ENCODE measurements at regions not wholly inside any gene's neighbourhood (a gene's known extent, or its start where the extent isn't known, plus 50 kb on each side); places are given as distances from the start of the nearest gene placed in this dataset.

GRCh38 chr16:7014756-7015155 is 317.9 kb upstream of the RBFOX1 start:
- no peak for TF ChIP-seq CTCF (IDR thresholded peaks at IDR 0.05; ENCODE audit: insufficient read depth, low read length, poor library complexity, severe bottlenecking)
- no peak for TF ChIP-seq EZH2phosphoT487 (conservative IDR thresholded peaks at IDR 0.05; ENCODE audit: low read length)

GRCh38 chr16:7013990-7014389 is 318.7 kb upstream of the RBFOX1 start:
- Histone ChIP-seq H3K9ac (ENCODE audit: low read length) (no peak overlapping the region), H3K27me3 (ENCODE audit: low read length) (no peaks in the 10 kb centered on the region), H3K79me2 (ENCODE audit: insufficient read depth, low read length) (no peaks in the 10 kb centered on the region), H3F3A (ENCODE audit: insufficient read depth) (no peaks in the 10 kb centered on the region), H3K4me3 (ENCODE audit: insufficient read depth, low read length, poor library complexity, severe bottlenecking) (no peak overlapping the region), H3K9me3 (ENCODE audit: insufficient read depth, low read length) (no peaks in the 10 kb centered on the region), H3K36me3 (ENCODE audit: low read length) (no peaks in the 10 kb centered on the region), H4K20me1 (ENCODE audit: low read depth, low read length) (no peaks in the 10 kb centered on the region), H3K27ac (ENCODE audit: low read depth, low read length) (no peak overlapping the region), H3K4me2 (ENCODE audit: low read depth, low read length, poor library complexity, severe bottlenecking) (no peak overlapping the region), H2AFZ (ENCODE audit: low read depth, low read length, severe bottlenecking) (no peak overlapping the region), H3K9me2 (replicated peaks; ENCODE audit: insufficient read depth, low read length) (no peaks in the 10 kb centered on the region)
- no peak for TF ChIP-seq CTCF (IDR thresholded peaks at IDR 0.05; ENCODE audit: insufficient read depth, low read length, poor library complexity, severe bottlenecking)

More at GRCh38 chr16:7014756-7015155, 317.9 kb upstream of the RBFOX1 start:
- no peaks in the 10 kb centered on the region for H3K9me3 ChIP-seq (ENCODE audit: insufficient read depth, low read length)
- no peaks in the 10 kb centered on the region for H4K20me1 ChIP-seq (ENCODE audit: low read depth, low read length)
- no peak overlapping the region for H3K9ac ChIP-seq (ENCODE audit: low read length)
- no peaks in the 10 kb centered on the region for H3K79me2 ChIP-seq (ENCODE audit: insufficient read depth, low read length)
- no peak overlapping the region for H2AFZ ChIP-seq (ENCODE audit: low read depth, low read length, severe bottlenecking)
- H3K9me2 ChIP-seq (replicated peaks; ENCODE audit: insufficient read depth, low read length) = no peaks in the 10 kb centered on the region
- no peak overlapping the region for H3K4me3 ChIP-seq (ENCODE audit: insufficient read depth, low read length, poor library complexity, severe bottlenecking)
- no peak overlapping the region for H3K4me2 ChIP-seq (ENCODE audit: low read depth, low read length, poor library complexity, severe bottlenecking)
- H3K36me3 ChIP-seq (ENCODE audit: low read length) = no peaks in the 10 kb centered on the region
- H3F3A ChIP-seq (ENCODE audit: insufficient read depth) = no peaks in the 10 kb centered on the region
- no peak overlapping the region for H3K27ac ChIP-seq (ENCODE audit: low read depth, low read length)
- H3K27me3 ChIP-seq (ENCODE audit: low read length) = no peaks in the 10 kb centered on the region

- H2AFZ ChIP-seq (ENCODE audit: low read depth, low read length, severe bottlenecking) = no peak overlapping the region
- no peaks in the 10 kb centered on the region for H3K9me3 ChIP-seq (ENCODE audit: insufficient read depth, low read length)
- no peaks in the 10 kb centered on the region for H3K36me3 ChIP-seq (ENCODE audit: low read length)
- no peak overlapping the region for H3K4me2 ChIP-seq (ENCODE audit: low read depth, low read length, poor library complexity, severe bottlenecking)
- H3K9ac ChIP-seq (ENCODE audit: low read length) = no peak overlapping the region
- no peaks in the 10 kb centered on the region for H4K20me1 ChIP-seq (ENCODE audit: low read depth, low read length)
- H3K79me2 ChIP-seq (ENCODE audit: insufficient read depth, low read length) = no peaks in the 10 kb centered on the region
- no peaks in the 10 kb centered on the region for H3K9me2 ChIP-seq (replicated peaks; ENCODE audit: insufficient read depth, low read length)
- no peak for TF ChIP-seq EZH2phosphoT487 (conservative IDR thresholded peaks at IDR 0.05; ENCODE audit: low read length)
- no peak for TF ChIP-seq CTCF (IDR thresholded peaks at IDR 0.05; ENCODE audit: insufficient read depth, low read length, poor library complexity, severe bottlenecking)
- no peak overlapping the region for H3K27ac ChIP-seq (ENCODE audit: low read depth, low read length)
- no peak overlapping the region for H3K4me3 ChIP-seq (ENCODE audit: insufficient read depth, low read length, poor library complexity, severe bottlenecking)
- no peaks in the 10 kb centered on the region for H3K27me3 ChIP-seq (ENCODE audit: low read length)
- H3F3A ChIP-seq (ENCODE audit: insufficient read depth) = no peaks in the 10 kb centered on the region
Measured at GRCh38 chr16:7004266-7004665, 328.4 kb upstream of the RBFOX1 start.

- Histone ChIP-seq H3K9me3 (ENCODE audit: insufficient read depth, low read length) (no peaks in the 10 kb centered on the region), H3K9ac (ENCODE audit: low read length) (no peak overlapping the region), H4K20me1 (ENCODE audit: low read depth, low read length) (no peaks in the 10 kb centered on the region), H3K27ac (ENCODE audit: low read depth, low read length) (no peak overlapping the region), H3K4me2 (ENCODE audit: low read depth, low read length, poor library complexity, severe bottlenecking) (no peak overlapping the region), H3K4me3 (ENCODE audit: insufficient read depth, low read length, poor library complexity, severe bottlenecking) (no peak overlapping the region), H3K9me2 (replicated peaks; ENCODE audit: insufficient read depth, low read length) (no peaks in the 10 kb centered on the region), H3K79me2 (ENCODE audit: insufficient read depth, low read length) (no peaks in the 10 kb centered on the region), H3K36me3 (ENCODE audit: low read length) (no peaks in the 10 kb centered on the region), H3K27me3 (ENCODE audit: low read length) (no peaks in the 10 kb centered on the region), H2AFZ (ENCODE audit: low read depth, low read length, severe bottlenecking) (no peak overlapping the region), H3F3A (ENCODE audit: insufficient read depth) (no peaks in the 10 kb centered on the region)
- no peak for TF ChIP-seq EZH2phosphoT487 (conservative IDR thresholded peaks at IDR 0.05; ENCODE audit: low read length)
- no peak for TF ChIP-seq CTCF (IDR thresholded peaks at IDR 0.05; ENCODE audit: insufficient read depth, low read length, poor library complexity, severe bottlenecking)
Measured at GRCh38 chr16:6993544-6993943, 339.1 kb upstream of the RBFOX1 start.

Measured in SU-DHL-6 (cell line).